NCI-H2196 (cell line): ENCODE measurements at regions not wholly inside any gene's neighbourhood (a gene's known extent, or its start where the extent isn't known, plus 50 kb on each side); places are given as distances from the start of the nearest gene placed in this dataset.

Experiments used
- DNase-seq: peaks from one replicate; lab custom pipeline; 2025; ENCODE audit not compliant: unreplicated experiment; lab: John Stamatoyannopoulos, UW

DNA sequence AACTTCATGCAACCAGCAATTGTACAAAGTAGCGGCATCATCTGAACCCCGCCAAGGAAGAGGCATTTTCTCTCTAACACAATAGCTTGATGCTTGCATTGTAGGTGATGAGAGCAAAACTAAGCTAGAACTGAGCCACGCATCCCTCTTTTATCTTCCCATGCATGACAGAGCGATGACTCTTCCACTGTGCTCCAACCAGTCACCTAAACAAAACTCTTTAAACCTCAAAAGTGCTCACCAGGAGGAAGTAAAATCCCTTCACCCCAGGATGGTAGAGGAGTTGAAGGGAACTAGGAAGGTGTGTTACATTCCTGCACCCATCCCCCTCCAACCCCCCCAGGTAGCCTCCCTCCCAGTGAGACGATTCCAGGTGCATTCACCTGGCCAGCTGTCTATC lies 59.7 kb upstream of the SALL3 start:
- no peak for DNase-seq

DNA sequence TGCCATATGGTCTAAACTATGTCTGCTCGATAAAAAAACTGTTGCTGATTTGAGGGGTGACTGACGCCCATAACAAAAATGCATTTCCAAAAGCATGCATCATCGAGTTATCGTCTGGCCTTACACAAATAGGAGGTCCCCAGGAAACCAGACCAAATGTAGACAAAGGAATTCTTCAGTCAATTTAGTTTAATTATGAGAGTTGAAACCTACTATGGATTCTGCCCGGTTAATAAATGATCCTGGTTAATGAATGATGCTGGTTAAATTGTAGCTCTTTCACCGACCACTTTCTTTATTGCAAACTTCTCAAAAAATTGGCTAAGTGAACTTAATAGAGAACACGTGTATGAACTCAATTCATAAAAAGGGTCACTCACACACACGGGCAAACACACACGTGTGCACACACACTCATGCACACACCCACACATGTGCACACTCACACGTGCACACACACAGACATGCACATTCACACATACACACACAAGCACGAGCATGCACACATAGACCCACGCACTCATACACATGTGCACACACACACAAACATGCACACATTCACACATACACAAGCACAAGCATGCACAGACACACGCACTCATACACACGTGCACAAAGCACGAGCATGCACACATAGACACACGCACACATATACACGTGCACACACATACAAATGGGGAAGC lies 59.0 kb upstream of the SALL3 start:
- no peak for DNase-seq

- DNase-seq, result no peak
Observed at GRCh38 chr18:78922856-78923255, 56.8 kb upstream of the SALL3 start.

- DNase-seq, result no peak
Observed at GRCh38 chr18:78924301-78924700, 55.3 kb upstream of the SALL3 start.

DNA sequence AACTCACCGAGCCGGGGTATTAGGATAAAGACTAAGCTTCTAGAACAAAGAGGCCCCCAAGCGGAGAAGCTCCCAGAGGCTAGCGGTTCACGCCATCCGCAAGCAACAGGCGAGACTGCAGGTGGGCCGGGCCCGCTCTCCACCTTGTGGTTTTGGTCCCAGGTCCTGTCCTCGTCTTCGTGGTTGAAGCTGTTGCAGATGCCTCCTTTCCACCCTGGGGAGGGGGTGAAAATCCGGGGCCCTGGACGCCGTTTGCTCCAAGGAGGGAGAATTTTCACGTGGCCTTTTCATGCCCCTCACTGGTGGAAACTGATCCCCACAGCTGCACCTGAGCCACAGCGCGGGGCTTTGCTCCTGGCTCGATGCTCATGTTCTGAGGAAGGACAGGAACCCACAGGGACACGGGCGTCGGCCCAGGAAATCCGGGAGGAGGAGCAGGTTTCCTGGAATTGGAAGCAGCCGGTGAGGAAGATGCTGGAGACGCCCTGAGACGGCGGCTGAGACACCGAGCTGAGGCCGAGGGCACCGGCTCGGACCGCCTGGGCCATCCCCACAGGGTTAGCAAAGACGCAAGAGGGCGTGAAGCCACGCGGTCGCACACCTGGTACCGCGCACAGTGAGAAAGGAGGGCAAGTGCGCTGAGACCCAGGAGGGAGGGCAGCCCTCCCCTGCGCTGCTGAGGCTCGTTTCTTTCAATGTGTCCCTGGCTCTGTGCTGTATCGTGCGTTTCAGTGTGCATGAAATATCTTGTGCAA lies 54.7 kb upstream of the SALL3 start:
- DNase-seq, result no peak

GRCh38 chr18:78925557-78926242 lies 53.9 kb upstream of the SALL3 start:
- no peak for DNase-seq

GRCh38 chr18:78926243-78926615 lies 53.4 kb upstream of the SALL3 start:
- no peak for DNase-seq

- no peak for DNase-seq
Observed at GRCh38 chr18:78927156-78927555, 52.5 kb upstream of the SALL3 start.

DNA sequence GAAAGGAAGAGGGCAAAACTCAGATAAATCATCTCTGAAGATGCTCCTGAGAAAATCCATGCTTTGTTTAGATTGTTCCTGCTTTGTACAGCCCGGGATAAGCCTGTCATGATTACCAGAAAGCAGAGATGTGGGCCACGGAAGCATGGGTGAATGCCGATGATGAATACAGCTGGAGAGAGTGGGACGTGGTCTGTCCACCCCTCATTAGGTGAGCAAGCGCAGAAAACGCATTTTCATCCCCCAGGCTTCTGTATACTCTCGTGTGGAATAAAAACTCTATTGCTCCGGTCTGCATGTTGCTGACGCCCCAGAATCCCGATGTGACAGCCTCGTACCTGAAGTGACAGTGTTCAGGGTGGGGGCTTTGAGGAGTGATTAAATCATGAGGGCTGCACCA lies 52.0 kb upstream of the SALL3 start:
- DNase-seq, result no peak

- no peak for DNase-seq
Observed at GRCh38 chr18:78928076-78928475, 51.5 kb upstream of the SALL3 start.

DNA sequence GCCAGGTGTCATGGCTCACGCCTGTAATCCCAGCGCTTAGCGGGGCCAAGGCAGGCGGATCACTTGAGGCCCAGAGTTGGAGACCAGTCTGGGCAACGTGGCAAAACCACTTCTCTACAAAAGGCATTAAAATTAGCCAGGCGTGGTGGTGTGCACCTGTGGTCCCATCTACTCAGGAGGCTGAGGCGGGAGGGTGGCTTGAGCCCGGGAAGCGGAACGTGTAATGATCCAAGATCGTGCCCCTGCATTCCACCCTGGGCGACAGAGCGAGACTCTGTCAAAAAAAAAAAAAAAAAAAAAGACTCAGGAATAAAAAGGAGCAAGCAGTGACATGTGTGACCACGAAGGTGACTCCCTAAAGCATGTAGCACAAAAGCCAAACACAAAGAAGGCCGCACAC lies 50.1 kb upstream of the SALL3 start:
- DNase-seq, result no peak
